Neural progenitor cell (in vitro differentiated cells): ENCODE measurements at regions not wholly inside any gene's neighbourhood (a gene's known extent, or its start where the extent isn't known, plus 50 kb on each side); places are given as distances from the start of the nearest gene placed in this dataset.

Experiments
- CTCF ChIP-seq: fragments of 200-600 bp; sonication (generic); IDR thresholded peaks from 2 replicates; pipeline ENCODE4 v1.5.1; 2017; ENCODE audit warnings: antibody characterized with exemption, mild to moderate bottlenecking
- EZH2 ChIP-seq: fragments of 200-600 bp; sonication (generic); IDR thresholded peaks from 2 replicates; pipeline ENCODE4 v1.6.1; 2017; ENCODE audit warnings: antibody characterized with exemption, mild to moderate bottlenecking, moderate library complexity

GRCh38 chr4:26174027-26174426, 146.8 kb upstream of the RBPJ start:
- TF ChIP-seq CTCF: no peak
- no peak for TF ChIP-seq EZH2
